ENCODE measurements at regions not wholly inside any gene's neighbourhood (a gene's known extent, or its start where the extent isn't known, plus 50 kb on each side); places are given as distances from the start of the nearest gene placed in this dataset.

GRCh38 chr22:49284056-49284784 is 543.5 kb downstream of the BRD1 start:
- H3K27me3 ChIP-seq (replicated peaks; ENCODE audit: control insufficient read depth, insufficient read depth, low read length) = no peaks in the 10 kb centered on the region
- H3K36me3 ChIP-seq (ENCODE audit: control insufficient read depth, insufficient read depth, low read length) = no peaks in the 10 kb centered on the region
- no peak for TF ChIP-seq CTCF (IDR thresholded peaks at IDR 0.05; ENCODE audit: insufficient read depth, low read length, poor library complexity, severe bottlenecking)
- no peak for DNase-seq (ENCODE audit: extremely low read depth, insufficient read length)
- H3K4me3 ChIP-seq (replicated peaks; ENCODE audit: low read depth, low read length) = no peak overlapping the region

- DNase-seq (ENCODE audit: extremely low read depth, insufficient read length) = no peak
These were observed 545.1 kb downstream of the BRD1 start for GRCh38 chr22:49282596-49282995.

GRCh38 chr22:49281467-49282340 is 546.0 kb downstream of the BRD1 start:
- H3K4me3 ChIP-seq (replicated peaks; ENCODE audit: low read depth, low read length) = no peak overlapping the region
- no peaks in the 10 kb centered on the region for H3K27me3 ChIP-seq (replicated peaks; ENCODE audit: control insufficient read depth, insufficient read depth, low read length)
- no peaks in the 10 kb centered on the region for H3K36me3 ChIP-seq (ENCODE audit: control insufficient read depth, insufficient read depth, low read length)
- no peak for TF ChIP-seq CTCF (IDR thresholded peaks at IDR 0.05; ENCODE audit: insufficient read depth, low read length, poor library complexity, severe bottlenecking)
- no peak for DNase-seq (ENCODE audit: extremely low read depth, insufficient read length)

More at GRCh38 chr22:49282596-49282995, 545.1 kb downstream of the BRD1 start:
- no peak for TF ChIP-seq CTCF (IDR thresholded peaks at IDR 0.05; ENCODE audit: insufficient read depth, low read length, poor library complexity, severe bottlenecking)
- H3K4me3 ChIP-seq (replicated peaks; ENCODE audit: low read depth, low read length) = no peak overlapping the region
- H3K27me3 ChIP-seq (replicated peaks; ENCODE audit: control insufficient read depth, insufficient read depth, low read length) = no peaks in the 10 kb centered on the region
- H3K36me3 ChIP-seq (ENCODE audit: control insufficient read depth, insufficient read depth, low read length) = no peaks in the 10 kb centered on the region

GRCh38 chr22:49278340-49278739 is 549.3 kb downstream of the BRD1 start:
- H3K36me3 ChIP-seq (ENCODE audit: control insufficient read depth, insufficient read depth, low read length) = no peaks in the 10 kb centered on the region
- H3K4me3 ChIP-seq (replicated peaks; ENCODE audit: low read depth, low read length) = no peak overlapping the region
- no peak for TF ChIP-seq CTCF (IDR thresholded peaks at IDR 0.05; ENCODE audit: insufficient read depth, low read length, poor library complexity, severe bottlenecking)
- no peaks in the 10 kb centered on the region for H3K27me3 ChIP-seq (replicated peaks; ENCODE audit: control insufficient read depth, insufficient read depth, low read length)
- DNase-seq (ENCODE audit: extremely low read depth, insufficient read length) = no peak

GRCh38 chr22:49276567-49276966 is 551.1 kb downstream of the BRD1 start:
- H3K36me3 ChIP-seq (ENCODE audit: control insufficient read depth, insufficient read depth, low read length) = no peaks in the 10 kb centered on the region
- H3K4me3 ChIP-seq (replicated peaks; ENCODE audit: low read depth, low read length) = no peak overlapping the region
- no peaks in the 10 kb centered on the region for H3K27me3 ChIP-seq (replicated peaks; ENCODE audit: control insufficient read depth, insufficient read depth, low read length)
- DNase-seq (ENCODE audit: extremely low read depth, insufficient read length) = no peak
- no peak for TF ChIP-seq CTCF (IDR thresholded peaks at IDR 0.05; ENCODE audit: insufficient read depth, low read length, poor library complexity, severe bottlenecking)
